Testis (tissue), 2 donors: ENCODE measurements at regions not wholly inside any gene's neighbourhood (a gene's known extent, or its start where the extent isn't known, plus 50 kb on each side); places are given as distances from the start of the nearest gene placed in this dataset.
"Not testable (repeated sequence)": the region's sequence is repeated elsewhere in the genome, so short reads cannot be mapped to it uniquely, and the experiment has no call there.

Experiments used
- DNase-seq: peaks from one replicate; pipeline ENCODE4 v3.0.0-alpha.2; 2019
- H3K27ac ChIP-seq, 2 donors: fragments of 200-600 bp; sonication (generic); one replicate each; pipeline ENCODE4 v1.5.1; 2019
- H3K27me3 ChIP-seq: fragments of 200-600 bp; sonication (generic); one replicate; pipeline ENCODE4 v1.5.1; 2019
- H3K36me3 ChIP-seq: fragments of 200-600 bp; sonication (generic); one replicate; pipeline ENCODE4 v1.5.1; 2017; ENCODE audit warnings: low read depth; ENCODE audit errors: missing control alignments
- H3K4me1 ChIP-seq: fragments of 200-600 bp; sonication (generic); one replicate; pipeline ENCODE4 v1.5.1; 2019
- H3K4me3 ChIP-seq, 2 donors: fragments of 200-600 bp; sonication (generic); one replicate each; pipeline ENCODE4 v1.5.1; 2017 to 2019
- H3K9me3 ChIP-seq: fragments of 200-600 bp; sonication (generic); one replicate; pipeline ENCODE4 v1.5.1; 2017
- POLR2A ChIP-seq: fragments of 450-650 bp; IDR thresholded peaks from one replicate; pipeline ENCODE4 v1.6.1; 2017; ENCODE audit warnings: antibody characterized with exemption, mild to moderate bottlenecking, moderate library complexity
- WGBS, 2 donors: methylation state at CpG; one replicate each; pipeline ENCODE4 v1.1.5; 2018; 5-methylcytosine and 5-hydroxymethylcytosine counted together
- intact Hi-C: fragments of 100-400 bp; cut with DNase I; formaldehyde crosslinking; loops from one replicate; pipeline ENCODE4 v1.15.1; 2023; ENCODE audit warnings: low total_unique reads
- TF ChIP-seq, protein P1 (sequence below), 3 experiments: fragments of 450-650 bp in 2 of 3; fragments of 200-600 bp in 1 of 3; sonication (generic) in 1 of 3; IDR thresholded peaks; one replicate each; pipeline ENCODE4 v1.5.1; 2016 to 2019; ENCODE audit warnings: antibody characterized with exemption in 3 of 3, mild to moderate bottlenecking in 2 of 3, moderate library complexity in 1 of 3

DNA sequence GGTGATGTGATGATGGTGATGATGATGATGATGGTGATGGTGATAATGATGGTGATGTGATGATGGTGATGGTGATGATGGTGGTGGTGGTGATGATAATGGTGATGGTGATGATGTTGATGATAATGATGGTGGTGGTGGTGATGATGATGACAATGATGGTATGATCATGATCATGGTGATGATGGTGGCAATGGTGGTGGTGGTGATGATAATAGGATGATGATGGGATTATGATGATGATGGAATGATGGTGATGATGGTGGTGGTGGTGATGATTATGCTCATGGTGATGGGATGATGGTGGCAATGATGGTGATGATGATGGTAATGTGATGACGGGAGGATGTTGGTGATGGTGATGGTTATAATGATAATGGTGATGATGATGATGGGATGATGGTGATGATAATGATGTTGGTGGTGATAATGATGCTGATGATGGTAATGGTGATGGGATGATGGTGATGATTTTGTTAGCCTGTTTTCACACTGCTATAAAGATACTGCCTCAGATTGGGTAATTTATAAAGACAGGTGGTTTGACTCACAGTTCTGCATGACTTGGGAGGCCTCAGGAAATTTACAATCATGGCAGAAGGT lies 314.8 kb upstream of the SFSWAP start:
- WGBS, 2 donors: 80 to 94% methylated on average over 1 of the region's 1 CpG
- TF ChIP-seq, protein P1, sequence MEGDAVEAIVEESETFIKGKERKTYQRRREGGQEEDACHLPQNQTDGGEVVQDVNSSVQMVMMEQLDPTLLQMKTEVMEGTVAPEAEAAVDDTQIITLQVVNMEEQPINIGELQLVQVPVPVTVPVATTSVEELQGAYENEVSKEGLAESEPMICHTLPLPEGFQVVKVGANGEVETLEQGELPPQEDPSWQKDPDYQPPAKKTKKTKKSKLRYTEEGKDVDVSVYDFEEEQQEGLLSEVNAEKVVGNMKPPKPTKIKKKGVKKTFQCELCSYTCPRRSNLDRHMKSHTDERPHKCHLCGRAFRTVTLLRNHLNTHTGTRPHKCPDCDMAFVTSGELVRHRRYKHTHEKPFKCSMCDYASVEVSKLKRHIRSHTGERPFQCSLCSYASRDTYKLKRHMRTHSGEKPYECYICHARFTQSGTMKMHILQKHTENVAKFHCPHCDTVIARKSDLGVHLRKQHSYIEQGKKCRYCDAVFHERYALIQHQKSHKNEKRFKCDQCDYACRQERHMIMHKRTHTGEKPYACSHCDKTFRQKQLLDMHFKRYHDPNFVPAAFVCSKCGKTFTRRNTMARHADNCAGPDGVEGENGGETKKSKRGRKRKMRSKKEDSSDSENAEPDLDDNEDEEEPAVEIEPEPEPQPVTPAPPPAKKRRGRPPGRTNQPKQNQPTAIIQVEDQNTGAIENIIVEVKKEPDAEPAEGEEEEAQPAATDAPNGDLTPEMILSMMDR (IDR thresholded peaks at IDR 0.05): no peak
- no peak for TF ChIP-seq POLR2A
- Histone ChIP-seq H3K27me3 (no peaks in the 10 kb centered on the region), H3K9me3 (no peaks in the 10 kb centered on the region), H3K4me1 (no peaks in the 10 kb centered on the region), H3K36me3 (no peaks in the 10 kb centered on the region), H3K4me3 (no peak overlapping the region), H3K27ac (no peak overlapping the region)
- DNase-seq: no peak
- intact Hi-C loops: no loop called here

DNA sequence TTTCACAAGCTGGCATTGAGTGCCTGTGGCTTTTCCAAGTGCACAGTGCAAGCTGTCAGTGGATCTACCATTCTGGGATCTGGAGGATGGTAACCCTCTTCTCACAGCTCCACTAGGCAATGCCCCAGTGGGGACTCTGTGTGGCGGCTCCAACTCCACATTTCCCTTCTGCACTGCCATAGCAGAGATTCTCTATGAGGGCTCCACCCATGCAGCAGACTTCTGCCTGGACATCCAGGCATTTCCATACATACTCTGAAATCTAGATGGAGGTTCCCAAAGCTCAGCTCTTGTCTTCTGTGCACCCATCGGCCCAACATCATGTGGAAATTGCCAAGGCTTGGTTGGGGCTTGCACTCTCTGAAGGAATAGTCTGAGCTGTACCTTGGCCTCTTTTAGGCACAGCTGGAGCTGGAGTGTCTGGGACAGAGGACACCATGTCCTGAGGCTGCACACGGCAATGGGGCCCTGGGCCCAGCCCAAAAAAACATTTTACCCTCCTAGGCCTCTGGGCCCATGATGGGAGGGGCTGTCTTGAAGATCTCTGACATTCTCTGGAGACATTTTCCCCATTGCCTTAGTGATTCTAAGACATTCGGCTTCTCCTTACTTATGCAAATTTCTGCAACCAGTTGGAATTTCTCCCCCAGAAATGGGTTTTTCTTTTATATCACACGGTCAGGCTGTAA lies 313.3 kb upstream of the SFSWAP start:
- TF ChIP-seq, protein P1 (IDR thresholded peaks at IDR 0.05): no peak
- TF ChIP-seq POLR2A: no peak
- intact Hi-C loops: no loop called here
- no peaks in the 10 kb centered on the region for H3K27me3 ChIP-seq
- no peak overlapping the region for H3K27ac ChIP-seq
- 75 to 86% methylated on average over 5 of the region's 5 CpGs for WGBS, 2 donors
- H3K36me3 ChIP-seq: no peaks in the 10 kb centered on the region
- H3K4me1 ChIP-seq: no peaks in the 10 kb centered on the region
- no peaks in the 10 kb centered on the region for H3K9me3 ChIP-seq
- DNase-seq: no peak
- no peak overlapping the region for H3K4me3 ChIP-seq

DNA sequence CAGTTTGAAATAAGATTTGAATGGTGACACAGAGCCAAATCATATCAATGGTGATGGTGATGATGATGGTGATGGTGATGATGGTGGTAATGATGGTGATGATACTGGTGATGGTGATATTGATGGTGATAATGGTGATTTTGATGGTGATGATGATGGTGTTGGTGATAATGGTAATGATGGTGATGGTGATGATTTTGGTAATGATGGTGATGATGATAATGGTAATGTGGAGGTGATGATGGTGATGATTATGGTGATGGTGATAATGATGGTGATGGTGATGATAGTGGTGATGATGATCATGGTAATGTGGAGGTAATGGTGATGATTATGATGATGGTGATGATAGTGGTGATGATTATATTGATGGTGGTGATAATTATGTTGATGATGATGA lies 311.9 kb upstream of the SFSWAP start:
- intact Hi-C loops: no loop called here
- H3K36me3 ChIP-seq: no peaks in the 10 kb centered on the region
- TF ChIP-seq, protein P1 (IDR thresholded peaks at IDR 0.05): no peak
- no peak for TF ChIP-seq POLR2A
- H3K9me3 ChIP-seq: no peaks in the 10 kb centered on the region
- H3K27me3 ChIP-seq: no peaks in the 10 kb centered on the region
- H3K4me1 ChIP-seq: no peaks in the 10 kb centered on the region
- no peak for DNase-seq
- H3K27ac ChIP-seq: no peak overlapping the region
- H3K4me3 ChIP-seq: no peak overlapping the region

DNA sequence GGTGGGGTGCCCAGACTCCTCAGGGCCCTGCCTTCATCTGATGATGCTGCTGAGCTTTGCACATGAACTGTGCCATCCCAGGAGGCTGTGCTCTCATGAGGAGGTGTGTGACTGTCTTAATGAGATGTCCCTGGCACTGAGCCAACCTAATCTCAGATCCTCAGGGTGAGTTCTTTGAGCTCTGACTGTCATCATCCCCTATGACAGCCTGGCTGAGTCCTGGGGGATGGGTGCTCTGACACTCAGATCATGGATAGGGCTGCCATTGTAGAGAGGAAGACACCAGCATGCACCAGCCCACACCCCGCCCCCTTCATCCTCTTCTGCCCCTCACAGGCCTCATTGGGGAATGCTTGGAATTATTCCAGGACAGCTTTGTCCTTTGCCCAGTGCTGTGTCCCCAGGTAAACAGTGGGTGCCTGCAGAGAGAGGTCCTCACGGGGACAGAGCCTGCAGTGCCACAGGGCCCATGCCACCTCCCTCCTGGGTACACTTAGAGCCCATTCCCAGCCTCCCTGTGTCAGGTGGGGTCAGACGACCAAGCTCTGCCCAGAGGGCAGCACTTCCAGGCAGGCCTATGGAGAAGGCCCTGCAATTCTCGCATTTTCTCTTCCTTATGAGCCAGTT lies 310.1 kb upstream of the SFSWAP start:
- DNase-seq, H3K9me3 ChIP-seq, H3K27ac ChIP-seq, H3K4me1 ChIP-seq, intact Hi-C loops, H3K27me3 ChIP-seq, H3K4me3 ChIP-seq, H3K36me3 ChIP-seq: not testable (repeated sequence)
- 80 to 88% methylated on average over 2 to 4 of the region's 4 CpGs for WGBS, 2 donors

DNA sequence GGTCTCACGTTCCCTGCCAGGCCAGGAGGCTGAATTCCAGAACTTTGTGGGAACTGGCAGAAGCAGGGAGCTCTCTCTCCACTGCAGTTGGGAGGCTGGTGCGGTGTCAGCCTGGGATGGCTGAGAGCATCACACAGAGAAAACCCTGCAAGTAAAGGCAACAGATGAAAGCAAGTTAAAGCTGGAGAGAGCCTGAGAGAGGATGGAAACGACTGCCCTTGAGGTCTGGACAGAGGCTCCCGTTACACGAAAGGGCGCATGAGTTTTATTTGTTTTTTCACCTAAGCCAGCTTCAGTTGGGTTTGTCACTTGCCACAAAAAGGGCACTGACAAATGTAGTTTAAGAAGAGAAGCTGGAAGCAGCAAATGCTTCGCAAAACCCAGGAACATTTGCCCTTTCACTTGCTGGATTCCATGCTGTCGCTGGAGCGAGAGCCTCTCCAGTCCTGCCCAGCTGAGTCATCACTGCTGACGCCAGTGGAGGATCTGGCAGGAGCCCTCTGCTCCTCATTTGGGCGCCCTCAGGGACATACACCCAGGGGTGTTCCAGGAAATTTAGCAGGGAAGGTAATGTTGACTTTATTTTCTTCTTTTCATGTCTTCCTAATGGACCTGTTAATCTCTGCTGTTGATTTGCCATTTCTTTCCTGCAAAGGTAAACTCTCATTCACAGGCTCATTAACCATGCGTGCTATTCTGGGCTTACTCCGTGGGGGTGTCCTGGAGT lies 308.8 kb upstream of the SFSWAP start:
- H3K9me3 ChIP-seq, intact Hi-C loops, H3K4me1 ChIP-seq, H3K27ac ChIP-seq, H3K4me3 ChIP-seq, H3K36me3 ChIP-seq, H3K27me3 ChIP-seq: not testable (repeated sequence)
- WGBS, 2 donors: 36 to 58% methylated on average over 13 of the region's 13 CpGs
- DNase-seq: peak; percentile 26
